ENCODE measurements at regions not wholly inside any gene's neighbourhood (a gene's known extent, or its start where the extent isn't known, plus 50 kb on each side); places are given as distances from the start of the nearest gene placed in this dataset.
"Not testable (repeated sequence)": the region's sequence is repeated elsewhere in the genome, so short reads cannot be mapped to it uniquely, and the experiment has no call there.

DNA sequence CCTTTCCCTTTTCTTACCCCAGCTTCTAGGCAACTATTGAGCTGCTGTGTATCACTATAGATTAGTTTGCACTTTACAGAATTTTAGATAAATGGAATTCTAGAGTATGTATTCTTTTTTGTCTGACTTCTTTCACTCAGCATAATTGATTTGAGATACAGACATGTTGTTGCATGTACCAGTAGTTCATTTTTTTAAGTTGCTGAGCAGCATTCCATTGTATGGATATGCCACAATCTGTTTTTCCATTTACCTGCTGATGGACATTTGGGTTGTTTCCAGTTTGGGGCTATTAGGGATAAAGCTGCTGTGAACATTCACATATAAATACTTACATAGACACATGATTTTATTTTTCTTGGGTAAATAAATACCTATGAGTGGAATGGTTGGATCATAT lies 135.7 kb downstream of the IGF1 start:
- no peak for DNase-seq

DNA sequence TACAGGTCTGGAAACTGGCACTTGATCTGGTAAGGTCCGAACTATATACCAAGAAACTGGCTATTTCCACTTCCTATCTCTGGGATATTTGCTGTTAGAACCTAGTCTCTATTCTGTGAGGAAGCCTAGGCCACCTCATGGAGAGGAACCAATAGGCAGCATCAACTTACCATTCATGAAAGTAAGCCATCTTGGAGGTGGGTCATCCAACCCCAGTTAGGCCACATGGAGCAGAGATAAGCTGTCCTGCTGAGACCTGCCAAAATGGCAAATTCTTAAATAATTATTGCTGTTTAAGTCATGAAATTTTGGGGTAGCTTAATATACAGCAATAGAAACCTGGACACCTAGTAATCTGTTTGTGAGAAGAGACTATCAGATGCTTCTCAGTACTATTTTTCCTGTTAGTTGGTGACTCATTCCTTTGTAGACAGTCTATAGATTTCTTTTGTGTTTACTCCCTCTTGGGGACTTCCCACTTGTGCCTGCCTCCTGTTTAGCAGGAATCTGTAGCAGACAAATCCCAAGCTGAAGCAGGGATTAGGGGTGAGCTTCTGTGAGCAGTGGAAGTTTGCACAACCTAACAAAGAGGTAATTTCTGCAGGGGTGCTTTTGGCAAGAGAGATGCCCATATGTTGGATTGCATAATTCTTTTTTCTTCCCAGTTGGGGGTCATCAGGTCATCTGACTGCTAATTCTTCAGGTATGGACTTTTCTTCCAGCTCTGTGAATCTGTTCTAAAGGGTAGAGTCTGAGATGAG lies 136.8 kb downstream of the IGF1 start:
- no peak for DNase-seq

DNA sequence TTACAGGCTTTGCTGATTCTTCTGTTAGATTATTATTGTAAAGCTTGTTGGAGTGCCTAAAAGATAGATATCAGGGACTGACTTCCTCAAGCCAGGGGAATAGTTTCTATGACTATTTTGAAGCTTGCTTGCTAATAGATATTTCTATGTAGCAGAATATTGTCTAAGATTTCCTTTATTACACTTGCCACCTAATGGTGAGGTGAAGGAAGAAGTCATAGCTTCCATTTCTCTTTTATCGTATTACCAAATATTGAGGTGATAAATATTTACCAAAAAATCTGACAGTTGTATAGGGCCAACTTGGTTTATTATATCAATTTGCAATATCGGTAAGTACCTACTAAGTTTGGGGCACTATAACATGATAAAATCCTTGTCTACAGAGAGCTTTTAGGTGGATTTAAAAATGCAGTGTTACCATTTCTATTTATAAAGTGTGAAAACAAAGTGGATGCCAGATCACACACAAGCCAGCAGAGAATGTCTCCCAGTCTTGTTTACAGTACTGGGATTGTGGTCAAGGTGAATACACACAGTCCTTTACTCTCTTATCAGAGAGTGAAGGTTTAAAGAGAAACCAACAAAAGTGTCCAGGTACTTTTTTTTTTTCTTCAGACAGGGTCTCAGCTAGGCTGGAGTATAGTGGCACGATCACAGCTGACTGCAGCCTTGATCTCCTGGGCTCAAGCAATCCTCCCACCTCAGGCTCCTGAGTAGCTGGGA lies 137.9 kb downstream of the IGF1 start:
- DNase-seq: no peak

DNA sequence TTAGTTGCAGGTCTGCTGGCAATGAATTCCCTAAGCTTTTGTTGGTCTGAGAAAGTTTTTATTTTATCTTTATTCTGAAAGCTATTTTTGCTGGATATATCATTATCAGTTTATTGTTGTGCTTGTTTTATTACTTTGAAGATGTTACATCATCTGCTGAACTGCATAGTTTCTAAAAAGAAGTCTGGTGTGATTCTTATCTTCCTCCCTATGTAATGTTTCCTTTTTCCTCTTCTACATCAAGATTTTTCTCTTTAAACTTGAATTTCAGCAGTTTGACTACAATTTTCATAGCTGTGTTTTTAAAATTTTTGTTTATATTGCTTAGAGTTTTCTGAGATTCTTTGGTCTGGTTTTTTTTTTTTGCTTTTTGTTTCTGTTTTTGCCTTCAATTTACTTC lies 137.1 kb upstream of the PMCH start:
- no peak for DNase-seq

DNA sequence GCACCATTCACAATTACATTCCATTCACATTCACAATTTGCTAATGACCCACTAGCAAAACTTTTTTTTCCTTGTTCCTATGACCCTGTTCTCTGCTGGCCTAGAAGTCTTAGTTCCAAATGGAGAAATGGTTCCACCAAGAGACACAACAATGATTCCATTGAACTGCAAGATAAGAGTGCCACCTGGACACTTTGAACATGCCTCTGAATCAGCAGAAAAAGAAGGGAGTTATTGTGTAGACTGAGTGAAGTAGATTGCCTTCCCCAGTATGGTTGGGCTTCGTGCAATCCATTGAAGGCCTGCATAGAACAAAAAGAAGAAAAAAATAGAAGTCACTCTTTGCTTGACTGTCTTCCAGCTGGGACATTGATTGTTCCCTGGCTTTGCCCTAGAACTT lies 133.8 kb upstream of the PMCH start:
- no peak for DNase-seq

DNA sequence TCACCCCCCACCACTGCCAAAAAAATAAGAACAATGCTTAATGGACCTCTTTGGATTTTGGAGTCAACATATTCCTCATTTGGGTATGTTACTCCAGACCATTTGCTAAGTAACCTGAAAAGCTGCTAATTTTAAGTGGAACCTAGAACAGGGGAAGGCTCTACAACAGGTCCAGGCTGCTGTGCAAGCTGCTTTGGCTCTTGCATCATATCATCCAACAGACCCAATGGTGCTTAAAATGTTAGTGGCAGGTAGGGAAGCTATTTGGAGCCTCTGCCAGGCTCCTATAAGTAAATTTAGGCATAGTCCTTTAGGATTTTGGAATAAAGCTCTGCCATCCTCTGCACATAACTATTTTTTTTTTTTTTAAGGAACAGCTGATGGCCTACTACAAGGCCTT lies 132.2 kb upstream of the PMCH start:
- no peak for DNase-seq

DNA sequence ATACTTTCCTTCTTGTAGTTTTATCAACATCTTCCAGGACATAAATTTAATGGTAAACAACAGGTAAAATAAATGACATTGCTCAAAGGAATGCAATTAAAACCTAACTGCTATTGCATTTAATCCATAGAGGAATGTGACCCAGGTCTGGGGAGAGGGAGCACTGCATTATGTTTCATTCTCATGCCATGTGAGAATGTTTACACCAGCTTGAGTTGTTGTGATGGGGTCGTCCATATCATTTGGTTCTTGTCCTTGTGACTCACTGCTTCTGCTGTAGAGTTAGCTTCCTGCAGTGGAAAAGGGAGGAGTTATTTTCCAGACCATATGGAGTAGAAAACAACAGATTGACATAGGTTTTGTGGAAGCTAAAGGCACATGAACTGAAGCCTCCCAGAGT lies 129.3 kb upstream of the PMCH start:
- DNase-seq: no peak

DNA sequence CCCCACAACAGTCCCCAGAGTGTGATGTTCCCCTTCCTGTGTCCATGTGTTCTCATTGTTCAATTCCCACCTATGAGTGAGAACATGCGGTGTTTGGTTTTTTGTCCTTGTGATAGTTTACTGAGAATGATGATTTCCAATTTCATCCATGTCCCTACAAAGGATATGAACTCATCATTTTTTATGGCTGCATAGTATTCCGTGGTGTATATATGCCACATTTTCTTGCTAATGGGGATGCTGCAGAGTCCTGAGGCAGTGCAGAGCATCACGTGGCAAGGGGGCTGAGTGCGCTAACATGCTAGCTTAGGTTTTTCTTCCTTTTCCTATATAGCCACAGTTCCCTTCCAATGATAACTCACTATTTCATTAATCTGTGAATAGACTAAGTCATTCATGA lies 127.5 kb upstream of the PMCH start:
- not testable (repeated sequence) for DNase-seq

DNA sequence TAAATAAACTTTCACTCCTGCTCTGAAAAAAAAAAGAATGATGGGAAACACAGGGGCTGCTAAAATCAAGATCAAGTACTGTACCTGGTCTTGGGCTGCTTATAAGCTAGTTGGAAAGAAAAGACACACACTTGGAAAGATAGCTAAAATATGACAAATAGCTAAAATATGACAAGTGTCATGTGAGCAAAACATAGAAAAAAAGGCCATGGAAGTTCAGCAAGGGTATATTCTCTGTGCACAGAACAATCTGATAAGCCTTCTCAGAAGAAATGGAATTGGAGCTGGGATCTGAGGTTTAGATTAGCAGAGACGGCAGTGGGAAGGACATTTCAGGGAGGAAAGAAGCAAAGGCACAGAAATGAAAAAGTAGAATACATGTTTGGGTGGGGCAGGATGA lies 126.2 kb upstream of the PMCH start:
- DNase-seq: no peak

DNA sequence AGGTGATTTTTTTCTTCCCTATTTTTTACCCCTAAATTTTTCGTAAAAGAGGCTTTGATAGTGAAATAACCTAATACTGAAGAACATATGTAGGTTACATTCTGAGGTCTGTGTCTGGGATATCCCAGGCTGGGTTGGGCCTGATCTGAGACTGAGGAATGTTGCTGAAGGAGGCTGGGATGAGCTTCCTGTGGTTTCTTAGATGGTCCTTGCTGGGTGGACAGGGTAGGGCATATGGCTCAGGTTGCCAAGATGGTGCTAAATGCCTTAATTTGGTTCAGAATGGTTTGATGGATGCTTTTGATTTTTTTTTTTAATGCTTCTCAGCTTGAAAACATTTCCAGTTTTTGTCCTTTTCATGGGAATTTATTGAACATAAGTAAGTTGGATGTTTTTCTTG lies 124.6 kb upstream of the PMCH start:
- no peak for DNase-seq

DNA sequence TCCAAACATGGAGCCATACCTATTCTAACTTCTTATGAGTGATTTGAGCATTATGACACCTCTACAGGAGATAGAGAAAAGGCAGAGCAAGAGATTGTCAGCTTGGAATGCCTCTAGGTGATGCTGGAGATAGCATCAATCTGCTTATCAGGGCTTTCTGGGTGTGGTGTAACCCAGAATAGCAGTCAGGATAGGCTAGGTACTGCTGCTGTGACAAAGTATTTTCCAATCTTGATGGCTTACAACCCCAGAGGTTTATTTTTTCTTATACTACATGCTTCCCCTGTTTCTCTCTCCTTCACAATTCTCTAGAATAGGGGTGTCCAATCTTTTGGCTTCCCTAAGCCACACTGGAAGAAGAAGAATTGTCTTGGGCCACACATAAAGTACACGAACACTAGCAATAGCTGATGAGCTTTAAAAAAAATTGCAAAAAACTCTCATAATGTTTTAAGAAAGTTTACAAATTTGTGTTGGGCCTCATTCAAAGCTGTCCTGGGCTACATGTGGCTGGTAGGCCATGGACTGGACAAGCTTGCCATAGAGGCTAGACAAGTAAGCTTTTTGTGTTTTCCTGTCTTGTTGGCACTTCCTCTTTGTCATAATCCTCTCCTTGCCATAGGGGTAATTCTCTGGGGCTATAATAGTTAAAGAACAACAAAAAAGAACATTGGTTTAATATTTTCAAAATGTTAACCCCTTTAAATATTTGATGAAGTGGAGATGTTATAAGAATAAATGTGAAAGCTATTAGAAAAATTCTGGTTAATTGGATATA lies 123.9 kb upstream of the PMCH start:
- DNase-seq: no peak

DNA sequence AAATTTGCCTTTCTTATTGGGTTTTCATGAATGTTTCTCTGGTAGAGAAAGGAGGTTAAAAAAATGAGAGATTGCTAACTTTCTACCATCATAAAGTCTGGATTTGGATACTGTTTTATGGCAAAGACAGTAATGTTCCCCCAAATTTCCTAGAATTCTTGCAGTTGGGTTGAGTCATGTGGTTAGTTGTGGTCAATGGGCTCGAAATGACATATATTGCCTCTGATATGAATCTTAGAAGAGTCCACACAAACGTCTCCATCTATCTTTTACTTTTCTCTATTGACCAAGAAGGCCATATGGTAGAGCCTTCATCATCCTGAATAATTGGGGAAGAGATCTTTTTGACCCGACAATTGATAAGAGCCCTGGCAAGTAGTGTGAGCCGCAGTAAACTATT lies 119.5 kb upstream of the PMCH start:
- no peak for DNase-seq

DNA sequence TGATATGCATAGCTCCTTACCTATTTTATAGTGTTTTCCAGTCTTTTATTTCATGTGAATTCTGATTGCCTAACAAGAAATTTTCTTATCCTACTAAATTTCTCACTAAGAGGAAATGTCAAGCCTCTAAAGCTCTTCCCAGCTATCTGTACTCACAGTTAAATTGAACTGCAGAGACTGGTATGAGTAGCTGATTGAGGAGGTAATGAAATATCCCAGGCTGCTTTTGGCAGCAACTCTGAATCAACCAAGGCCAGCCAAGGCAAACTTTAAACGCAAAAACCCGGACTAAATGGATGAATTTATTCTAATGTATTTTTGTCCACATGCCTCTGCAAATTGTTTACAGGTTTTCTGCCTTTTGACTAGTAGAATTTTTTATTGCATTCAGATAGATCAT lies 119.1 kb upstream of the PMCH start:
- no peak for DNase-seq

DNA sequence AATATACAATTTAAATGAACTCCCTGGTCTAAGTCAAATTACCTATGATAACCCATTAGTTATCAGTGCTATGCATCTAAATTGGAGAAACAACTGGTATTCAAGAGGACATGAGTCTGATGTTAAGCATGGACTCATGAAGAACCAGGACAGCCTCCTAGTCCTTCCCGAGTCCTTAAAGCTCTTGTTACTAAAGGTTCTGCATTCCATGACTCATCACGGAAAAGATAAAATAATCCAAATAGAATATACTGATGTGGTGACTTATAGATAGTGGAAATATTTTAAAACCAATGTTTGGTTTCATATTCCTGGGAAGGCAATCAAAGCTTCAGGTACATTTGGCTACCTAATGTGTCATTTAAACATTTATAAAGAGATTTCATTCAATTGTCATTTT lies 117.2 kb upstream of the PMCH start:
- no peak for DNase-seq

DNA sequence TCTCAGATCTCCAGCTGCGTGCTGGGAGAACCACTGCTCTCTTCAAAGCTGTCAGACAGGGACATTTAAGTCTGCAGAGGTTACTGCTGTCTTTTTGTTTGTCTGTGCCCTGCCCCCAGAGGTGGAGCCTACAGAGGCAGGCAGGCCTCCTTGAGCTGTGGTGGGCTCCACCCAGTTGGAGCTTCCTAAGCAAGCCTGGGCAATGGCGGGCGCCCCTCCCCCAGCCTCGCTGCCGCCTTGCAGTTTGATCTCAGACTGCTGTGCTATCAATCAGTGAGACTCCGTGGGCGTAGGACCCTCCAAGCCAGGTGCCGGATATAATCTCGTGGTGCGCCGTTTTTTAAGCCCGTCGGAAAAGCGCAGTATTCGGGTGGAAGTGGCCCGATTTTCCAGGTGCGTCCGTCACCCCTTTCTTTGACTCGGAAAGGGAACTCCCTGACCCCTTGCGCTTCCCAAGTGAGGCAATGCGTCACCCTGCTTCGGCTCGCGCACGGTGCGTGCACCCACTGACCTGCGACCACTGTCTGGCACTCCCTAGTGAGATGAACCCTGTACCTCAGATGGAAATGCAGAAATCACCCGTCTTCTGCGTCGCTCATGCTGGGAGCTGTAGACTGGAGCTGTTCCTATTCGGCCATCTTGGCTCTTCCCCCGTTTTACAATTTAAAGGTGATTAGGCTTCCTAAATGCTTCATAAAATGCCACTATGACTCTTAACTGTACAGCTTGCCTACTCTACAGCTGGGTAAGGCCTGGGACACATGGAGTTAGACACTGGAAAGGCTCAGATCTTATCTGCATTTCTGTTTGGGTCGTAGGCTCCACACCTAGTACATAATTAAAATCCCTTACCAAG lies 115.7 kb upstream of the PMCH start:
- not testable (repeated sequence) for DNase-seq

DNA sequence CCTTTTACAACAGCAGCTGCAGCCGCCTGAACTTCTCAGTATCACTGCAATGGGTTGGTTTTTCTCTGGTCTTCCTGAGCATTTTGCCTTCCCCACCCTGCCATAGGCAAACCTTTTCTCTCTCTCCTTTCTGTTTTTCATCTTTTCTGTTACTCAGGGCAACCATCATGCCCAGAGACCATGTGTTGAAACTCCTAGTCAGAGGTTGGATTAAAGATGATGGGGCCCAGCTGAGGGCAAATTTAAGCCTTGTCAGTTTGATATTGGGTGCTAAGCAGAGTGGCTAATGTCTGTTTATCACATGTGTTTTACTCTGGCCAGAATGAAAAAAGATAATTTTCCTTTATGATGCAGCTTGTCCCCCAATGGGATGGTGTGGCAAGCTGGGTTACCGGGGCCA lies 107.9 kb upstream of the PMCH start:
- DNase-seq: no peak

DNA sequence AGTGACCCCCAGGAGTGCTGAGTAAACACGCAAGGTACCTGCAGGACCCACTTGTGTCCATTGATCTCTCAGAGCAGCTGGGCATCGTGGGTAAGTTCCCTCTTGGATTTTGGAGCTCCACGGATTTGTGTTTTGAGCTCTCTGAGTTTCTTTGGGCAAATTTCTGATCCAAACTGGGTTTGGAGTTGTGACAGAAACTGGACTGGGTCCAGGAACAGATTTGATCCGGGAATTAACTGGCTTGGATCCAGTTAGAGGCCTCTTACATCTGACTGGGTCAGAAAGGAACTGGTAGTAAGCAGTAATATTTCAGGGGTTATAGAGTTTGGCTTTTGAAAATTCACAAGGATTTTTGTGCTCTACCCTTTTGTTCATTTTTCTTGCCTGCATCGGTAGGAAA lies 107.0 kb upstream of the PMCH start:
- not testable (repeated sequence) for DNase-seq

DNA sequence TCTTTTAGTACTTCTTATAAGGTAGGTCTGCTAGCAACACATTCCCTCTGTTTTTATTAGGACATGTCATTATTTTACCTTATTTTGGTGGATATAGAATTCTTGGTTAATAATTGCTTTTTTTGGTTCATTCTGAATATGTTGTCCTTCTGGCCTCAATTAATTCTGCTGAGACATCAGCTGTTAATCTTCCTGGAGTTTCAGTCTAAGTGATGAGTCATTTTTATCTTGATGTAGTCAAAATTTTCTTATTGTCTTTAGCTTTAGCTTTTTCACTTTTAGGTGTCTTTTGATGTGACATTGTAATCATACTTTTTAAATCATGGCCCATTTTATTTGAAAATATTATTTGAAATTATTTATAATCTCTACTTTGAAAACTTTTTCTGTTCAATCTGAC lies 104.9 kb upstream of the PMCH start:
- no peak for DNase-seq

DNA sequence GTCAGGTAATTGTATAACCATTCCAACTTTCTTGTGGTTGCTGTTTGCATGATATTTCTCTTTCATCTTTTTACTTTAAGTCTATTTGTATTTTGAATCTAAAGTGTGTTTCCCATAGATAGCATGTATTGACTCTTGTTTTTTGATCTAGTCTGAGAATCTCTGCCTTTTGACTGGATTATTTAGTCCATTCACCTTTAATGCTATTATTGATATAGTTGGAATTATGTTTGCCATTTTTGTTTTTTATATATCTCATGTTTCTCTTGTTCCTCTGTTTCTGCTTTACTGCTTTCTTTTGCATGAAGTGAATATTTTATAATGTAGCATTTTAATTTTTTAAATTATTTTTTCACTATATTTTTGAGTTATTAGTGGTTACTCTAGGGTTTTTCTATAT lies 103.9 kb upstream of the PMCH start:
- DNase-seq: no peak

DNA sequence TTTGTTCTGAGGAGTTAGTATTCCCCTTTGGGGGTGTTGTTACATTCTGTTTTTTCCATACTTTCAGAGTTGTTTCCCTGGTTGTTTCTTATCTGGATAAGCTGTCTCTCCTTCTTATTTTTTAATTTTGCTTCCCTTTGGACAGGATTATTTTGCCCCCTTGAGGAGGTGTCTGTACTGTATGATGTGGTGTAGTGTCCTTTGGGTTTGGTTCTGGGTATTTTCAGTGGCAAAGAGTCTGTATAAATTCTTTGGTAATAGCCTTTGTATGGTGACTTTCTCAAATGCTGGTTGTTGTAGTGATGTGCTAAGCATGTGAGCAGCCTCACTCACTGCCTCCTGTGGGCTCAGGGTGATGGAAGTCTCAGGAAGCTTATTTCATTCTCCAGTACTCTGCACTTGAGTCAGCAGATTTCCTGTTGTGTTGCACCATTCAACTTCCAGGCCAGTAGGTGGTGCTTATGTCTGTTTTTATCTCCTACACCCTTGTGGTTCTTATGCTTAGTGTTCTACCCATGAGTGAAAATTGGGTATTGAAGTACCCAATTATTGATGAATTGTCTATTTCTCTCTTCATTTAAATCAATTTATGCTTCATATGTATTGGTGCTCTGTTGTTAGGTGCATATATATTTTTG lies 103.3 kb upstream of the PMCH start:
- DNase-seq: peak in 1 of 4 experiments; percentile 1

DNA sequence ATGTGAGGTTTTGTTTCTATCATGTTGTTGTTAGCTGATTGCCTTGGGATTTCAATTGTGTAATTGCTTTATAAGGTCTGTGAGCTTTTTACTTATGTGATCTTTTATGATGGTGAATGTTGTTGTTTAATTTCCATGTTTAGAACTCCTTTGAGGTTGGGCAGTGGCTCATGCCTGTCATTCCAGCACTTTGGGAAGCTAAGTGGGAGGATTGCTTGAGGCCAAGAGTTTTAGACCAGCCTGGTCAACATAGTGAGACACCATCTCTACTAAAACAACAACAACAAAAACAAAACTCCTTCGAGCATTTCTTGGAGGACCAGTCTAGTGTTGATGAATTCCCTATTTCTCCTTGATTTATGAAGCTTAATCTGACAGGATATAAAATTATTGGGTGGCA lies 102.1 kb upstream of the PMCH start:
- DNase-seq: no peak

DNA sequence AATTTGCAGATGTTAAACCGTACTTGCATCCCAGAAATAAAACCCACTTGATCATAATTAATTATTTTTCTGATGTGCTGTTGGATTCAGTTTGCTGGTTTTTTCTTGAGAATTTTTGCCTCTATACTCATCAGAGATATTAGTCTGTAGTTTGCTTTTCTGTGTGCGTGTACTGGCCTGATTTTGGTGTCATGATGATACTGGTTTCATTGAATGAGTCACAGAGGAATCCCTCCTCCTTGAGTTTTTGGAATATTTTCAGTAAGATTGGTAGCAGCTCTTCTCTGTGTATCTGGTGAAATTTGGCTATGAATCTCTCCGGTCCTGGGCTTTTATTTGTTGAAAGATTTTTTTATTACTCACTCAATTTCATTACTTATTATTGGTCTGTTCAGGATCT lies 100.4 kb upstream of the PMCH start:
- DNase-seq: no peak

DNA sequence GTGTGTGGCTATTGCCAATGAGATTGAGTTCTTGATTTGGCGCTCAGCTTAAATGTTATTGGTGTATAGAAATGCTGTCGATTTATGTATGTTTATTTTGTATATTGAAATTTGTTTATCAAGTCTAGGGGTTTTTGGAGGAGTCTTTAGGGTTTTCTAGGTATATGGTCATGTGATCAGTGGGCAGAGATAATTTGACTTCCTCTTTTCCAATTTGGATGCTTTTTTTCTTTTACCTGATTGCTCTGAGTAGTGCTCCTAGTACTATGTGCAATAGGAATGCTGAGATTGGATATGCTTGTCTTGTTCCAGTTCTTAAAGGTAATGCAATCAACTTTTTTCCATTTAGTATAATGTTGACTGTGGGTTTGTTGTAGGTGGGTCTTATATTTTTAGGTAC lies 99.8 kb upstream of the PMCH start:
- no peak for DNase-seq
